ENCODE measurements at regions not wholly inside any gene's neighbourhood (a gene's known extent, or its start where the extent isn't known, plus 50 kb on each side); places are given as distances from the start of the nearest gene placed in this dataset.

GRCh38 chr2:88871336-88871735 is 179.9 kb downstream of the RPIA start:
- Histone ChIP-seq H3K9ac (ENCODE audit: insufficient read depth, low read length, poor library complexity, severe bottlenecking) (no peak overlapping the region), H4K20me1 (ENCODE audit: insufficient read depth, low read length) (no peaks in the 10 kb centered on the region), H3K9me3 (replicated peaks in 1 of 2; ENCODE audit: control insufficient read depth in 1 of 2, insufficient read depth in 1 of 2, low read length in 2 of 2) (no peaks in the 10 kb centered on the region), H3K4me1 (ENCODE audit: control insufficient read depth in 1 of 2, insufficient read depth in 2 of 2, low read length in 2 of 2) (peaks cover 13 to 21% of the 10 kb centered on the region in 2 donors), H3K36me3 (replicated peaks in 1 of 2; ENCODE audit: control insufficient read depth in 1 of 2, insufficient read depth in 2 of 2, low read length in 2 of 2) (no peaks in the 10 kb centered on the region), H3K4me3 (replicated peaks in 1 of 3; ENCODE audit: low read depth in 2 of 3, low read length in 3 of 3) (no peak overlapping the region), H3K4me2 (replicated peaks; ENCODE audit: extremely low read depth, low read length, poor library complexity, severe bottlenecking) (no peak overlapping the region), H3K27ac (ENCODE audit: low read depth in 1 of 2, low read length in 2 of 2) (no peak overlapping the region), H3K27me3 (ENCODE audit: control insufficient read depth in 2 of 2, insufficient read depth in 2 of 2, low read length in 2 of 2) (no peaks in the 10 kb centered on the region), H3K79me2 (ENCODE audit: insufficient read depth, low read length) (no peaks in the 10 kb centered on the region), H2AFZ (ENCODE audit: insufficient read depth, low read depth, low read length, poor library complexity, severe bottlenecking) (no peak overlapping the region)
- WGBS (ENCODE audit: insufficient coverage), result 0% methylated on average over 1 of the region's 5 CpGs
- Mint-ChIP-seq H3K27ac (peak overlapping the region in 1 of 7 donors; percentile 51), H3K9me3 (no peaks in the 10 kb centered on the region), H3K36me3 (no peaks in the 10 kb centered on the region), H3K4me3 (peak overlapping the region in 1 of 2 donors; percentile 47), H3K27me3 (ENCODE audit: low read depth in 3 of 3) (peaks cover 0 to 6% (median 4%) of the 10 kb centered on the region in 3 donors), H3K4me1 (peaks cover 24% of the 10 kb centered on the region)
- intact Hi-C loops (cut with micrococcal nuclease), result loop anchor here in 1 of 2 donors (10.0 kb wide), 1 partner anchor 283 kb away; no protein-coding TSS in a partner anchor
- peak; percentile 13 to 26 (median 22) for DNase-seq
- no peak for TF ChIP-seq CTCF (IDR thresholded peaks at IDR 0.05)

GRCh38 chr2:88873620-88874019 is 182.1 kb downstream of the RPIA start:
- Histone ChIP-seq H3K9me3 (replicated peaks in 1 of 2; ENCODE audit: control insufficient read depth in 1 of 2, insufficient read depth in 1 of 2, low read length in 2 of 2) (no peaks in the 10 kb centered on the region), H3K27ac (ENCODE audit: low read depth in 1 of 2, low read length in 2 of 2) (no peak overlapping the region), H2AFZ (ENCODE audit: insufficient read depth, low read depth, low read length, poor library complexity, severe bottlenecking) (no peak overlapping the region), H3K36me3 (replicated peaks in 1 of 2; ENCODE audit: control insufficient read depth in 1 of 2, insufficient read depth in 2 of 2, low read length in 2 of 2) (no peaks in the 10 kb centered on the region), H3K4me3 (replicated peaks in 1 of 3; ENCODE audit: low read depth in 2 of 3, low read length in 3 of 3) (no peak overlapping the region), H3K79me2 (ENCODE audit: insufficient read depth, low read length) (no peaks in the 10 kb centered on the region), H3K4me2 (replicated peaks; ENCODE audit: extremely low read depth, low read length, poor library complexity, severe bottlenecking) (no peak overlapping the region), H3K27me3 (ENCODE audit: control insufficient read depth in 2 of 2, insufficient read depth in 2 of 2, low read length in 2 of 2) (no peaks in the 10 kb centered on the region), H3K9ac (ENCODE audit: insufficient read depth, low read length, poor library complexity, severe bottlenecking) (no peak overlapping the region), H3K4me1 (ENCODE audit: control insufficient read depth in 1 of 2, insufficient read depth in 2 of 2, low read length in 2 of 2) (peaks cover 7 to 14% of the 10 kb centered on the region in 2 donors), H4K20me1 (ENCODE audit: insufficient read depth, low read length) (no peaks in the 10 kb centered on the region)
- no peak for TF ChIP-seq CTCF (IDR thresholded peaks at IDR 0.05)
- peaks cover 0 to 4% (median 0%) of the 10 kb centered on the region in 3 donors for H3K27me3 Mint-ChIP-seq (ENCODE audit: low read depth in 3 of 3)
- intact Hi-C loops (cut with micrococcal nuclease), result loop anchor here in 1 of 2 donors (10.0 kb wide), 1 partner anchor 281 kb away; no protein-coding TSS in a partner anchor
- no peaks in the 10 kb centered on the region for H3K9me3 Mint-ChIP-seq
- H3K4me1 Mint-ChIP-seq, result peaks cover 16% of the 10 kb centered on the region
- DNase-seq, result no peak
- H3K27ac Mint-ChIP-seq, result no peak overlapping the region
- H3K36me3 Mint-ChIP-seq, result no peaks in the 10 kb centered on the region
- H3K4me3 Mint-ChIP-seq, result no peak overlapping the region

Measured in CD14-positive monocyte (primary cell).